Fibroblast of skin of left quadriceps (primary cell): ENCODE measurements at regions not wholly inside any gene's neighbourhood (a gene's known extent, or its start where the extent isn't known, plus 50 kb on each side); places are given as distances from the start of the nearest gene placed in this dataset.

Experiments used
- DNase-seq, 2 experiments: peaks; one replicate each; pipeline ENCODE4 v3.0.0-alpha.2; 2013; ENCODE audit warnings: low read depth in 2 of 2

GRCh38 chr5:5558638-5559527, 136.4 kb downstream of the ICE1 start:
- DNase-seq, result no peak

GRCh38 chr5:5558102-5558501, 135.6 kb downstream of the ICE1 start:
- no peak for DNase-seq

- DNase-seq, result no peak
These were observed 129.0 kb downstream of the ICE1 start for GRCh38 chr5:5551499-5551898.

GRCh38 chr5:5546408-5546807, 123.9 kb downstream of the ICE1 start:
- no peak for DNase-seq

- DNase-seq, result no peak
These were observed 121.7 kb downstream of the ICE1 start for GRCh38 chr5:5544094-5544663.

- no peak for DNase-seq
These were observed 120.2 kb downstream of the ICE1 start for GRCh38 chr5:5542654-5543053.

GRCh38 chr5:5540065-5540464, 117.6 kb downstream of the ICE1 start:
- DNase-seq, result no peak
